MM.1S (cell line): ENCODE measurements at regions not wholly inside any gene's neighbourhood (a gene's known extent, or its start where the extent isn't known, plus 50 kb on each side); places are given as distances from the start of the nearest gene placed in this dataset.

ENCODE experiments used
- DNase-seq: peaks from one replicate; pipeline ENCODE4 v3.0.0-alpha.2; 2015
- H2AFZ ChIP-seq: fragments of 300-600 bp; sonication (generic); 2 replicates; pipeline ENCODE4 v1.6.0; 2016; ENCODE audit warnings: antibody characterized with exemption, low read length
- H3F3A ChIP-seq: fragments of 300-600 bp; sonication (generic); 2 replicates; pipeline ENCODE4 v1.6.1; 2016; ENCODE audit warnings: mild to moderate bottlenecking, antibody characterized with exemption, low read length, moderate library complexity, mixed read lengths; ENCODE audit not compliant: insufficient read depth
- H3K27ac ChIP-seq: fragments of 300-600 bp; sonication (generic); 2 replicates; pipeline ENCODE4 v1.5.1; 2016; ENCODE audit warnings: mild to moderate bottlenecking, low read length
- H3K27me3 ChIP-seq: fragments of 300-600 bp; sonication (generic); replicated peaks from 2 replicates; pipeline ENCODE4 v1.6.0; 2016; ENCODE audit warnings: low read length; ENCODE audit not compliant: insufficient read depth
- H3K36me3 ChIP-seq: fragments of 300-600 bp; sonication (generic); replicated peaks from 2 replicates; pipeline ENCODE4 v1.6.1; 2016; ENCODE audit warnings: mild to moderate bottlenecking, low read length, mixed read lengths; ENCODE audit not compliant: insufficient read depth
- H3K4me1 ChIP-seq: fragments of 300-600 bp; sonication (generic); 2 replicates; pipeline ENCODE4 v1.6.1; 2016; ENCODE audit warnings: low read length, mixed read lengths
- H3K4me2 ChIP-seq: fragments of 300-600 bp; sonication (generic); 2 replicates; pipeline ENCODE4 v1.6.0; 2016; ENCODE audit warnings: low read depth, low read length
- H3K4me3 ChIP-seq: fragments of 300-600 bp; sonication (generic); 2 replicates; pipeline ENCODE4 v1.5.1; 2016; ENCODE audit warnings: low read length, mixed read lengths
- H3K79me2 ChIP-seq: fragments of 300-600 bp; sonication (generic); 2 replicates; pipeline ENCODE4 v1.6.1; 2016; ENCODE audit warnings: mixed run types, low read length, mixed read lengths
- H3K9ac ChIP-seq: fragments of 300-600 bp; sonication (generic); 2 replicates; pipeline ENCODE4 v1.6.1; 2016; ENCODE audit warnings: low read length, mixed read lengths
- H3K9me2 ChIP-seq: fragments of 300-600 bp; sonication (generic); replicated peaks from 2 replicates; pipeline ENCODE4 v1.6.1; 2016; ENCODE audit warnings: mild to moderate bottlenecking, low read length, mixed read lengths; ENCODE audit not compliant: insufficient read depth
- H3K9me3 ChIP-seq: fragments of 300-600 bp; sonication (generic); replicated peaks from 2 replicates; pipeline ENCODE4 v1.6.1; 2016; ENCODE audit warnings: mild to moderate bottlenecking, low read length, mixed read lengths; ENCODE audit not compliant: insufficient read depth
- H4K20me1 ChIP-seq: fragments of 300-600 bp; sonication (generic); 2 replicates; pipeline ENCODE4 v1.6.1; 2016; ENCODE audit warnings: mild to moderate bottlenecking, low read length, moderate library complexity, mixed read lengths; ENCODE audit not compliant: insufficient read depth
- CTCF ChIP-seq: fragments of 300-600 bp; sonication (generic); IDR thresholded peaks from 2 replicates; pipeline ENCODE4 v1.5.1; 2016; ENCODE audit warnings: antibody characterized with exemption, low read length, mixed read lengths
- EZH2 ChIP-seq: fragments of 300-600 bp; sonication (generic); optimal IDR thresholded peaks from 2 replicates; pipeline ENCODE3; 2017; ENCODE audit warnings: low read depth, mild to moderate bottlenecking, antibody characterized with exemption, low read length, mixed read lengths
- EZH2phosphoT487 ChIP-seq: fragments of 300-600 bp; sonication (generic); IDR thresholded peaks from 2 replicates; pipeline ENCODE4 v1.6.1; 2018; ENCODE audit warnings: antibody characterized with exemption, low read length

GRCh38 chr5:138699482-138699881 is 53.7 kb upstream of the CTNNA1 start:
- no peak overlapping the region for H3K9ac ChIP-seq
- H2AFZ ChIP-seq: no peak overlapping the region
- H3K4me3 ChIP-seq: no peak overlapping the region
- H3K9me3 ChIP-seq: no peaks in the 10 kb centered on the region
- H3K27ac ChIP-seq: no peak overlapping the region
- no peaks in the 10 kb centered on the region for H4K20me1 ChIP-seq
- no peaks in the 10 kb centered on the region for H3K9me2 ChIP-seq
- no peak for DNase-seq
- H3K4me2 ChIP-seq: no peak overlapping the region
- H3K36me3 ChIP-seq: no peaks in the 10 kb centered on the region
- H3K79me2 ChIP-seq: no peaks in the 10 kb centered on the region
- H3K4me1 ChIP-seq: no peaks in the 10 kb centered on the region
- H3F3A ChIP-seq: no peaks in the 10 kb centered on the region
- no peaks in the 10 kb centered on the region for H3K27me3 ChIP-seq
- no peak for TF ChIP-seq CTCF
- TF ChIP-seq EZH2: no peak
- TF ChIP-seq EZH2phosphoT487: no peak

- Histone ChIP-seq H3K27me3 (no peaks in the 10 kb centered on the region), H4K20me1 (no peaks in the 10 kb centered on the region), H3K9ac (no peak overlapping the region), H3K36me3 (no peaks in the 10 kb centered on the region), H3K27ac (no peak overlapping the region), H2AFZ (no peak overlapping the region), H3K9me2 (no peaks in the 10 kb centered on the region), H3K4me2 (no peak overlapping the region), H3K9me3 (no peaks in the 10 kb centered on the region), H3K4me1 (no peaks in the 10 kb centered on the region), H3F3A (no peaks in the 10 kb centered on the region), H3K4me3 (no peak overlapping the region), H3K79me2 (no peaks in the 10 kb centered on the region)
- TF ChIP-seq EZH2phosphoT487 (no peak), EZH2 (no peak), CTCF (no peak)
- no peak for DNase-seq
These were observed 54.5 kb upstream of the CTNNA1 start for GRCh38 chr5:138698713-138699112.

DNA sequence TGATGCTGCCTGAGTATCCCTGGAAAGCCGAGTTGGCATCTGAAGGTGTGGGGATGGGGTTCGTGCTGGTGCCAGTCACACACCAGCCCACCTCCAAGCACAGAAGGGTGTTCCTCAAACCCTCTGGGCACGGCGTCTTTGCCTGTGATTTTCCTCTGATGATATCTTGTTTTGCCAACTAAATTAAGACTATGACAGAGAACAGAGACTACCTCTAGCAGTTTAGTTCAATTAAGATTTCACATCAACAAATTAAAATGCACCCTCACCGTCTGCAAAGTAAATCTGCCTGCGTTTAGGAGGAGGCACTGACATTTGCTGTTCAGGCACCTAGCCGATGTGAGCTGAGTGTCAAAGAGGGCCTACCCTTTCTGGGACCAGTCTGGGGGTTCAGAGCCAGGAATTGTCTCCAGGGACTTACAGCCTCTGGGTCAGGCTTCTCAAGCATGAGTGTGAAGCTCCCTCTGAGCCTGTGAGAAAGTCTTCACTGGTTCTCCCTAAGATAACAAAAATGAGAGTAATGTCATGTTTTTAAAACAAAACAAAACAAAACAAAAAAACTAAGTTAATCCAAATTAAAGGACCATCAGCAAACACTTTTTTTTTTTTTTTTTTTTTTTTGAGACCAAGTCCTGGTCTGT is 55.4 kb upstream of the CTNNA1 start:
- no peak overlapping the region for H3K4me2 ChIP-seq
- H3K27ac ChIP-seq: no peak overlapping the region
- H3K4me1 ChIP-seq: no peaks in the 10 kb centered on the region

More for the DNA sequence above, 55.4 kb upstream of the CTNNA1 start:
- no peaks in the 10 kb centered on the region for H3K9me2 ChIP-seq
- TF ChIP-seq EZH2phosphoT487 (no peak), EZH2 (no peak), CTCF (no peak)
- no peak overlapping the region for H3K9ac ChIP-seq
- no peak overlapping the region for H2AFZ ChIP-seq
- H3K79me2 ChIP-seq: no peaks in the 10 kb centered on the region
- H3K27me3 ChIP-seq: no peaks in the 10 kb centered on the region
- no peak for DNase-seq
- no peaks in the 10 kb centered on the region for H4K20me1 ChIP-seq
- no peaks in the 10 kb centered on the region for H3K9me3 ChIP-seq
- no peaks in the 10 kb centered on the region for H3K36me3 ChIP-seq
- H3F3A ChIP-seq: no peaks in the 10 kb centered on the region
- no peak overlapping the region for H3K4me3 ChIP-seq
